ACC112 (cell line): ENCODE measurements at regions not wholly inside any gene's neighbourhood (a gene's known extent, or its start where the extent isn't known, plus 50 kb on each side); places are given as distances from the start of the nearest gene placed in this dataset.
"Not testable (repeated sequence)": the region's sequence is repeated elsewhere in the genome, so short reads cannot be mapped to it uniquely, and the experiment has no call there.

Experiments
- H2AFZ ChIP-seq: fragments of 200-600 bp; sonication (generic); one replicate; pipeline ENCODE4 v1.6.0; 2017; ENCODE audit warnings: antibody characterized with exemption, low read length; ENCODE audit not compliant: unreplicated experiment
- H3K27ac ChIP-seq: fragments of 200-600 bp; sonication (generic); 2 replicates; pipeline ENCODE4 v1.5.1; 2014; ENCODE audit warnings: low read depth, mild to moderate bottlenecking, antibody characterized with exemption, low read length, moderate library complexity
- H3K27me3 ChIP-seq: fragments of 200-600 bp; sonication (generic); 2 replicates; pipeline ENCODE4 v1.6.1; 2014; ENCODE audit warnings: mild to moderate bottlenecking, antibody characterized with exemption, low read length, moderate library complexity, mixed read lengths; ENCODE audit not compliant: insufficient read depth
- H3K36me3 ChIP-seq: fragments of 200-600 bp; sonication (generic); 2 replicates; pipeline ENCODE4 v1.6.1; 2016; ENCODE audit warnings: mild to moderate bottlenecking, antibody characterized with exemption, low read length, moderate library complexity, mixed read lengths; ENCODE audit not compliant: insufficient read depth
- H3K4me1 ChIP-seq: fragments of 200-600 bp; sonication (generic); one replicate; pipeline ENCODE4 v1.6.1; 2016; ENCODE audit warnings: low read length, mixed read lengths; ENCODE audit not compliant: insufficient read depth, unreplicated experiment, control insufficient read depth
- H3K4me3 ChIP-seq: fragments of 200-600 bp; sonication (generic); 2 replicates; pipeline ENCODE4 v1.5.1; 2014; ENCODE audit warnings: mild to moderate bottlenecking, low read depth, low read length
- H3K79me2 ChIP-seq: fragments of 200-600 bp; sonication (generic); one replicate; pipeline ENCODE4 v1.6.0; 2016; ENCODE audit warnings: low read length; ENCODE audit not compliant: control insufficient read depth, unreplicated experiment, insufficient read depth

- Histone ChIP-seq H3K4me1 (no peaks in the 10 kb centered on the region), H2AFZ (no peak overlapping the region), H3K79me2 (no peaks in the 10 kb centered on the region), H3K27ac (no peak overlapping the region), H3K36me3 (no peaks in the 10 kb centered on the region), H3K27me3 (peaks cover 13% of the 10 kb centered on the region; the same call in 1 of the 2 replicates), H3K4me3 (no peak overlapping the region)
Observed at GRCh38 chr14:21795456-21795855, 121.8 kb upstream of the OR4E1 start.

GRCh38 chr14:21791749-21792148, 118.1 kb upstream of the OR4E1 start:
- no peaks in the 10 kb centered on the region for H3K79me2 ChIP-seq
- no peaks in the 10 kb centered on the region; the same call in none of the 2 replicates for H3K27me3 ChIP-seq
- no peak overlapping the region for H3K27ac ChIP-seq
- no peaks in the 10 kb centered on the region for H3K4me1 ChIP-seq
- H2AFZ ChIP-seq, result no peak overlapping the region
- no peaks in the 10 kb centered on the region for H3K36me3 ChIP-seq
- H3K4me3 ChIP-seq, result no peak overlapping the region

- peaks cover 15% of the 10 kb centered on the region for H3K27me3 ChIP-seq
- not testable (repeated sequence) for H3K4me3 ChIP-seq, H2AFZ ChIP-seq, H3K79me2 ChIP-seq, H3K36me3 ChIP-seq, H3K4me1 ChIP-seq, H3K27ac ChIP-seq
Observed at GRCh38 chr14:21788687-21789086, 115.1 kb upstream of the OR4E1 start.

- not testable (repeated sequence) for H3K79me2 ChIP-seq, H3K36me3 ChIP-seq, H3K4me3 ChIP-seq, H3K4me1 ChIP-seq, H2AFZ ChIP-seq, H3K27ac ChIP-seq
- peaks cover 18% of the 10 kb centered on the region for H3K27me3 ChIP-seq
Observed at GRCh38 chr14:21787242-21787641, 113.6 kb upstream of the OR4E1 start.

GRCh38 chr14:21781543-21781942, 107.9 kb upstream of the OR4E1 start:
- Histone ChIP-seq H3K79me2 (no peaks in the 10 kb centered on the region), H3K36me3 (no peaks in the 10 kb centered on the region), H3K27me3 (peaks cover 24% of the 10 kb centered on the region), H3K4me1 (no peaks in the 10 kb centered on the region), H2AFZ (no peak overlapping the region), H3K4me3 (no peak overlapping the region), H3K27ac (no peak overlapping the region)

GRCh38 chr14:21780429-21781084, 106.9 kb upstream of the OR4E1 start:
- H2AFZ ChIP-seq, result no peak overlapping the region
- no peak overlapping the region for H3K27ac ChIP-seq
- no peaks in the 10 kb centered on the region for H3K4me1 ChIP-seq
- peaks cover 29% of the 10 kb centered on the region for H3K27me3 ChIP-seq
- no peaks in the 10 kb centered on the region for H3K36me3 ChIP-seq
- no peak overlapping the region for H3K4me3 ChIP-seq
- no peaks in the 10 kb centered on the region for H3K79me2 ChIP-seq

GRCh38 chr14:21771671-21772070, 98.1 kb upstream of the OR4E1 start:
- Histone ChIP-seq H3K4me3 (no peak overlapping the region), H2AFZ (no peak overlapping the region), H3K27ac (no peak overlapping the region), H3K27me3 (peaks cover 54% of the 10 kb centered on the region), H3K4me1 (no peaks in the 10 kb centered on the region), H3K36me3 (no peaks in the 10 kb centered on the region), H3K79me2 (no peaks in the 10 kb centered on the region)

GRCh38 chr14:21768875-21769257, 95.2 kb upstream of the OR4E1 start:
- Histone ChIP-seq H2AFZ (no peak overlapping the region), H3K4me3 (no peak overlapping the region), H3K79me2 (no peaks in the 10 kb centered on the region), H3K36me3 (no peaks in the 10 kb centered on the region), H3K27ac (no peak overlapping the region), H3K27me3 (peaks cover 31% of the 10 kb centered on the region), H3K4me1 (no peaks in the 10 kb centered on the region)

- no peak overlapping the region for H2AFZ ChIP-seq
- no peaks in the 10 kb centered on the region for H3K79me2 ChIP-seq
- no peak overlapping the region for H3K27ac ChIP-seq
- no peak overlapping the region for H3K4me3 ChIP-seq
- peaks cover 26% of the 10 kb centered on the region for H3K27me3 ChIP-seq
- no peaks in the 10 kb centered on the region for H3K36me3 ChIP-seq
- H3K4me1 ChIP-seq, result no peaks in the 10 kb centered on the region
Observed at GRCh38 chr14:21768116-21768874, 94.7 kb upstream of the OR4E1 start.

- not testable (repeated sequence) for H3K4me3 ChIP-seq, H2AFZ ChIP-seq, H3K79me2 ChIP-seq, H3K27me3 ChIP-seq, H3K27ac ChIP-seq, H3K4me1 ChIP-seq, H3K36me3 ChIP-seq
Observed at GRCh38 chr14:21760360-21760759, 86.7 kb upstream of the OR4E1 start.

- Histone ChIP-seq H3K27me3 (peaks cover 45% of the 10 kb centered on the region), H3K79me2 (no peaks in the 10 kb centered on the region), H3K27ac (no peak overlapping the region), H3K36me3 (no peaks in the 10 kb centered on the region), H3K4me3 (no peak overlapping the region; the same call in 1 of the 2 replicates), H2AFZ (no peak overlapping the region), H3K4me1 (no peaks in the 10 kb centered on the region)
Observed at GRCh38 chr14:21749306-21749868, 75.8 kb upstream of the OR4E1 start.
